DND-41 (cell line): ENCODE measurements at regions not wholly inside any gene's neighbourhood (a gene's known extent, or its start where the extent isn't known, plus 50 kb on each side); places are given as distances from the start of the nearest gene placed in this dataset.

Source experiments
- EZH2 ChIP-seq: IDR thresholded peaks from 3 replicates; pipeline ENCODE4 v1.6.1; 2012; ENCODE audit warnings: borderline replicate concordance, low read depth, mild to moderate bottlenecking, moderate library complexity, low read length, inconsistent platforms; ENCODE audit not compliant: severe bottlenecking
- TF ChIP-seq, protein P1 (sequence below): IDR thresholded peaks from 2 replicates; pipeline ENCODE4 v1.5.1; 2012; ENCODE audit warnings: borderline replicate concordance, low read length, moderate library complexity, mild to moderate bottlenecking; ENCODE audit not compliant: poor library complexity, severe bottlenecking; ENCODE audit errors: extremely low read depth

DNA sequence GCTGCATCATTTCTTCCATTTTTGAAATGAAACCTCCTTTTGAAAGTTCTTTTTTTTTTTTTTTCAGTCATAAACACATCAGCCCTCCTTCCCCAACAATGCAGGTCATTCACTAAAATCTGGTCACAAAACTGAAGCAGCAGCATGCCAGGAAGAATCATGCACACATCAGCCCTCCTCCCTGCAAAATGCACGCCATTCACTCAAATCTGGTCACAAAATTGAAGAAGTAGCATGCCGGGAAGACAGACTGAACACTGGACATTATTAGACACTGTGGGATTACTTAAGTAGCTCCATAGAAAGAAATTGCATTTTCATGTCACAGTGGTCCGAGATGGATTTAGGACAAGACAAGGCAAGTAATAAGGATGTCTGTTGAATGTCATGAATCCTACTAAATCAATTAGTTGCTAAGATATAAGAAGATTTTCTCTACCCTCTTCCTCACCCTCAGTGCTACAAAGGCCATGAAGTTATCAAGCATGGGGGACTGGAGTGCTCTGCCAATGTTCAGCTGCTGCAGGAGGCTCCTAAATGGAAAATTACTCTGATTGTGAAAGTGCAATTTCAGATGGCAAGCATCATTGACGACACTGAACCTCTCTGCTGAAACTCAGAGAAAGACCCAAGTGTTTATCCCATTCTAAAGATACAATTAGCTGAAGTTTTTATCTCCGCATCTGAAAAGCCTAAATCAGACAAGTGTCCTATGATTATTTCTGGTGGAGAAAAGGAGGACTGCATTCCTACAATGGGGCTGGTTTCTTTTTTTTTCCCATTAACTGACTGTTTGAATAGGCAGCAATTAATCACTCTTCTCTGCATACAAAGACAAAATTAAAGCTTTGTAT is 913.2 kb downstream of the DIAPH3 start:
- TF ChIP-seq, protein P1, sequence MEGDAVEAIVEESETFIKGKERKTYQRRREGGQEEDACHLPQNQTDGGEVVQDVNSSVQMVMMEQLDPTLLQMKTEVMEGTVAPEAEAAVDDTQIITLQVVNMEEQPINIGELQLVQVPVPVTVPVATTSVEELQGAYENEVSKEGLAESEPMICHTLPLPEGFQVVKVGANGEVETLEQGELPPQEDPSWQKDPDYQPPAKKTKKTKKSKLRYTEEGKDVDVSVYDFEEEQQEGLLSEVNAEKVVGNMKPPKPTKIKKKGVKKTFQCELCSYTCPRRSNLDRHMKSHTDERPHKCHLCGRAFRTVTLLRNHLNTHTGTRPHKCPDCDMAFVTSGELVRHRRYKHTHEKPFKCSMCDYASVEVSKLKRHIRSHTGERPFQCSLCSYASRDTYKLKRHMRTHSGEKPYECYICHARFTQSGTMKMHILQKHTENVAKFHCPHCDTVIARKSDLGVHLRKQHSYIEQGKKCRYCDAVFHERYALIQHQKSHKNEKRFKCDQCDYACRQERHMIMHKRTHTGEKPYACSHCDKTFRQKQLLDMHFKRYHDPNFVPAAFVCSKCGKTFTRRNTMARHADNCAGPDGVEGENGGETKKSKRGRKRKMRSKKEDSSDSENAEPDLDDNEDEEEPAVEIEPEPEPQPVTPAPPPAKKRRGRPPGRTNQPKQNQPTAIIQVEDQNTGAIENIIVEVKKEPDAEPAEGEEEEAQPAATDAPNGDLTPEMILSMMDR = no peak
- no peak for TF ChIP-seq EZH2
